Transverse colon (tissue), 3 donors: ENCODE measurements at regions not wholly inside any gene's neighbourhood (a gene's known extent, or its start where the extent isn't known, plus 50 kb on each side); places are given as distances from the start of the nearest gene placed in this dataset.

Experiments
- CTCF ChIP-seq, 5 experiments: fragments of 200-600 bp in 3 of 5; fragments of 450-650 bp in 2 of 5; sonication (generic) in 3 of 5; IDR thresholded peaks; 1 replicate in 2 of 5; 2 replicates in 3 of 5; pipeline ENCODE4 v1.5.1; 2016 to 2017; ENCODE audit warnings: antibody characterized with exemption in 5 of 5, inconsistent platforms in 3 of 5, mild to moderate bottlenecking in 2 of 5, moderate library complexity in 1 of 5
- EP300 ChIP-seq: sonication (generic); formaldehyde crosslinking; IDR thresholded peaks from one replicate; pipeline ENCODE4 v1.6.1; 2017; ENCODE audit warnings: antibody characterized with exemption, low read depth
- POLR2A ChIP-seq: fragments of 450-650 bp; IDR thresholded peaks from one replicate; pipeline ENCODE4 v1.6.1; 2016; ENCODE audit warnings: antibody characterized with exemption, mild to moderate bottlenecking, moderate library complexity

GRCh38 chr12:92253301-92253700 lies 107.7 kb upstream of the BTG1 start:
- no peak for TF ChIP-seq EP300
- no peak for TF ChIP-seq CTCF (IDR thresholded peaks at IDR 0.05)
- TF ChIP-seq POLR2A: no peak
